ENCODE measurements at regions not wholly inside any gene's neighbourhood (a gene's known extent, or its start where the extent isn't known, plus 50 kb on each side); places are given as distances from the start of the nearest gene placed in this dataset.
"Not testable (repeated sequence)": the region's sequence is repeated elsewhere in the genome, so short reads cannot be mapped to it uniquely, and the experiment has no call there.

GRCh38 chr16:86344586-86344871 is 165.8 kb upstream of the FOXF1 start:
- no peaks in the 10 kb centered on the region for H3K9me3 ChIP-seq (ENCODE audit: control insufficient read depth, low read depth, low read length)
- peaks cover 28% of the 10 kb centered on the region for H3K4me1 ChIP-seq (ENCODE audit: control insufficient read depth, low read depth, low read length)
- no peak overlapping the region for H3K27ac ChIP-seq (ENCODE audit: low read length)
- H3K4me3 ChIP-seq (ENCODE audit: low read length): no peak overlapping the region
- H3K36me3 ChIP-seq (ENCODE audit: control insufficient read depth, low read depth, low read length): no peaks in the 10 kb centered on the region
- peaks cover 70% of the 10 kb centered on the region for H3K27me3 ChIP-seq (ENCODE audit: control insufficient read depth, insufficient read depth, low read length)
- H3K9ac ChIP-seq (ENCODE audit: low read length): no peak overlapping the region

- Histone ChIP-seq H3K36me3 (ENCODE audit: control insufficient read depth, low read depth, low read length) (no peaks in the 10 kb centered on the region), H3K4me1 (ENCODE audit: control insufficient read depth, low read depth, low read length) (peaks cover 31% of the 10 kb centered on the region), H3K4me3 (ENCODE audit: low read length) (no peak overlapping the region), H3K9ac (ENCODE audit: low read length) (no peak overlapping the region), H3K27ac (ENCODE audit: low read length) (no peak overlapping the region), H3K9me3 (ENCODE audit: control insufficient read depth, low read depth, low read length) (no peaks in the 10 kb centered on the region), H3K27me3 (ENCODE audit: control insufficient read depth, insufficient read depth, low read length) (peaks cover 71% of the 10 kb centered on the region)
Observed at GRCh38 chr16:86344881-86345280, 165.4 kb upstream of the FOXF1 start.

- H3K4me3 ChIP-seq (ENCODE audit: low read length): no peak overlapping the region
- no peaks in the 10 kb centered on the region for H3K9me3 ChIP-seq (ENCODE audit: control insufficient read depth, low read depth, low read length)
- peaks cover 36% of the 10 kb centered on the region for H3K4me1 ChIP-seq (ENCODE audit: control insufficient read depth, low read depth, low read length)
- H3K36me3 ChIP-seq (ENCODE audit: control insufficient read depth, low read depth, low read length): no peaks in the 10 kb centered on the region
- peaks cover 69% of the 10 kb centered on the region for H3K27me3 ChIP-seq (ENCODE audit: control insufficient read depth, insufficient read depth, low read length)
- H3K9ac ChIP-seq (ENCODE audit: low read length): no peak overlapping the region
- H3K27ac ChIP-seq (ENCODE audit: low read length): no peak overlapping the region
Observed at GRCh38 chr16:86345516-86345915, 164.8 kb upstream of the FOXF1 start.

GRCh38 chr16:86346034-86346433 is 164.3 kb upstream of the FOXF1 start:
- H3K4me1 ChIP-seq (ENCODE audit: control insufficient read depth, low read depth, low read length): peaks cover 33% of the 10 kb centered on the region
- H3K4me3 ChIP-seq (ENCODE audit: low read length): no peak overlapping the region
- H3K27ac ChIP-seq (ENCODE audit: low read length): no peak overlapping the region
- H3K27me3 ChIP-seq (ENCODE audit: control insufficient read depth, insufficient read depth, low read length): peaks cover 64% of the 10 kb centered on the region
- H3K9ac ChIP-seq (ENCODE audit: low read length): no peak overlapping the region
- no peaks in the 10 kb centered on the region for H3K36me3 ChIP-seq (ENCODE audit: control insufficient read depth, low read depth, low read length)
- H3K9me3 ChIP-seq (ENCODE audit: control insufficient read depth, low read depth, low read length): no peaks in the 10 kb centered on the region

- peaks cover 54% of the 10 kb centered on the region for H3K27me3 ChIP-seq (ENCODE audit: control insufficient read depth, insufficient read depth, low read length)
- H3K9ac ChIP-seq (ENCODE audit: low read length): no peak overlapping the region
- H3K4me3 ChIP-seq (ENCODE audit: low read length): no peak overlapping the region
- no peak overlapping the region for H3K27ac ChIP-seq (ENCODE audit: low read length)
- no peaks in the 10 kb centered on the region for H3K36me3 ChIP-seq (ENCODE audit: control insufficient read depth, low read depth, low read length)
- no peaks in the 10 kb centered on the region for H3K9me3 ChIP-seq (ENCODE audit: control insufficient read depth, low read depth, low read length)
- peaks cover 29% of the 10 kb centered on the region for H3K4me1 ChIP-seq (ENCODE audit: control insufficient read depth, low read depth, low read length)
Observed at GRCh38 chr16:86347090-86347489, 163.2 kb upstream of the FOXF1 start.

GRCh38 chr16:86347916-86348555 is 162.3 kb upstream of the FOXF1 start:
- Histone ChIP-seq H3K27me3 (ENCODE audit: control insufficient read depth, insufficient read depth, low read length) (peaks cover 44% of the 10 kb centered on the region), H3K4me1 (ENCODE audit: control insufficient read depth, low read depth, low read length) (peaks cover 25% of the 10 kb centered on the region), H3K4me3 (ENCODE audit: low read length) (no peak overlapping the region), H3K9me3 (ENCODE audit: control insufficient read depth, low read depth, low read length) (no peaks in the 10 kb centered on the region), H3K27ac (ENCODE audit: low read length) (no peak overlapping the region), H3K9ac (ENCODE audit: low read length) (no peak overlapping the region), H3K36me3 (ENCODE audit: control insufficient read depth, low read depth, low read length) (no peaks in the 10 kb centered on the region)

GRCh38 chr16:86349338-86349900 is 160.9 kb upstream of the FOXF1 start:
- H3K27ac ChIP-seq (ENCODE audit: low read length): no peak overlapping the region
- H3K27me3 ChIP-seq (ENCODE audit: control insufficient read depth, insufficient read depth, low read length): peaks cover 30% of the 10 kb centered on the region
- H3K9ac ChIP-seq (ENCODE audit: low read length): no peak overlapping the region
- peaks cover 15% of the 10 kb centered on the region for H3K4me1 ChIP-seq (ENCODE audit: control insufficient read depth, low read depth, low read length)
- H3K9me3 ChIP-seq (ENCODE audit: control insufficient read depth, low read depth, low read length): no peaks in the 10 kb centered on the region
- H3K36me3 ChIP-seq (ENCODE audit: control insufficient read depth, low read depth, low read length): no peaks in the 10 kb centered on the region
- H3K4me3 ChIP-seq (ENCODE audit: low read length): no peak overlapping the region

- H3K27me3 ChIP-seq (ENCODE audit: control insufficient read depth, insufficient read depth, low read length): peaks cover 22% of the 10 kb centered on the region
- peaks cover 7% of the 10 kb centered on the region for H3K4me1 ChIP-seq (ENCODE audit: control insufficient read depth, low read depth, low read length)
- H3K27ac ChIP-seq (ENCODE audit: low read length): no peak overlapping the region
- no peak overlapping the region for H3K4me3 ChIP-seq (ENCODE audit: low read length)
- H3K9me3 ChIP-seq (ENCODE audit: control insufficient read depth, low read depth, low read length): no peaks in the 10 kb centered on the region
- H3K9ac ChIP-seq (ENCODE audit: low read length): no peak overlapping the region
- H3K36me3 ChIP-seq (ENCODE audit: control insufficient read depth, low read depth, low read length): no peaks in the 10 kb centered on the region
Observed at GRCh38 chr16:86350289-86350688, 160.0 kb upstream of the FOXF1 start.

GRCh38 chr16:86351041-86351784 is 159.1 kb upstream of the FOXF1 start:
- Histone ChIP-seq H3K9me3 (ENCODE audit: control insufficient read depth, low read depth, low read length) (no peaks in the 10 kb centered on the region), H3K36me3 (ENCODE audit: control insufficient read depth, low read depth, low read length) (no peaks in the 10 kb centered on the region), H3K4me1 (ENCODE audit: control insufficient read depth, low read depth, low read length) (peaks cover 7% of the 10 kb centered on the region), H3K9ac (ENCODE audit: low read length) (no peak overlapping the region), H3K4me3 (ENCODE audit: low read length) (no peak overlapping the region), H3K27ac (ENCODE audit: low read length) (no peak overlapping the region), H3K27me3 (ENCODE audit: control insufficient read depth, insufficient read depth, low read length) (peaks cover 14% of the 10 kb centered on the region)

- H3K4me1 ChIP-seq (ENCODE audit: control insufficient read depth, low read depth, low read length); H3K9me3 ChIP-seq (ENCODE audit: control insufficient read depth, low read depth, low read length); H3K4me3 ChIP-seq (ENCODE audit: low read length); H3K36me3 ChIP-seq (ENCODE audit: control insufficient read depth, low read depth, low read length); H3K27ac ChIP-seq (ENCODE audit: low read length); H3K9ac ChIP-seq (ENCODE audit: low read length); H3K27me3 ChIP-seq (ENCODE audit: control insufficient read depth, insufficient read depth, low read length): not testable (repeated sequence)
Observed at GRCh38 chr16:86351785-86352139, 158.6 kb upstream of the FOXF1 start.

- Histone ChIP-seq H3K9ac (ENCODE audit: low read length) (no peak overlapping the region), H3K27ac (ENCODE audit: low read length) (no peak overlapping the region), H3K27me3 (ENCODE audit: control insufficient read depth, insufficient read depth, low read length) (peaks cover 5% of the 10 kb centered on the region), H3K4me1 (ENCODE audit: control insufficient read depth, low read depth, low read length) (peaks cover 9% of the 10 kb centered on the region), H3K36me3 (ENCODE audit: control insufficient read depth, low read depth, low read length) (no peaks in the 10 kb centered on the region), H3K9me3 (ENCODE audit: control insufficient read depth, low read depth, low read length) (no peaks in the 10 kb centered on the region), H3K4me3 (ENCODE audit: low read length) (no peak overlapping the region)
Observed at GRCh38 chr16:86353148-86353547, 157.2 kb upstream of the FOXF1 start.

GRCh38 chr16:86353948-86354347 is 156.4 kb upstream of the FOXF1 start:
- no peak overlapping the region for H3K4me3 ChIP-seq (ENCODE audit: low read length)
- H3K27ac ChIP-seq (ENCODE audit: low read length): no peak overlapping the region
- H3K9ac ChIP-seq (ENCODE audit: low read length): no peak overlapping the region
- no peaks in the 10 kb centered on the region for H3K9me3 ChIP-seq (ENCODE audit: control insufficient read depth, low read depth, low read length)
- peaks cover 5% of the 10 kb centered on the region for H3K27me3 ChIP-seq (ENCODE audit: control insufficient read depth, insufficient read depth, low read length)
- H3K4me1 ChIP-seq (ENCODE audit: control insufficient read depth, low read depth, low read length): peaks cover 17% of the 10 kb centered on the region
- H3K36me3 ChIP-seq (ENCODE audit: control insufficient read depth, low read depth, low read length): no peaks in the 10 kb centered on the region

All from iPS-18a (cell line).